CD14-positive monocyte (primary cell): ENCODE measurements at regions not wholly inside any gene's neighbourhood (a gene's known extent, or its start where the extent isn't known, plus 50 kb on each side); places are given as distances from the start of the nearest gene placed in this dataset.

Experiments used
- DNase-seq, 3 donors: peaks; one replicate each; pipeline ENCODE4 v3.0.0-alpha.2; 2011 to 2022
- H2AFZ ChIP-seq: 2 replicates; pipeline ENCODE4 v1.6.0; 2012; ENCODE audit warnings: mild to moderate bottlenecking, low read depth, low read length, inconsistent platforms; ENCODE audit not compliant: insufficient read depth, poor library complexity, severe bottlenecking
- H3K27ac ChIP-seq, 2 donors: 1 replicate in 1 of 2; 2 replicates in 1 of 2; pipeline ENCODE4 v1.5.1; 2012 to 2013; ENCODE audit warnings: low read length in 2 of 2, control low read depth in 1 of 2, inconsistent platforms in 1 of 2, low read depth in 1 of 2, mild to moderate bottlenecking in 1 of 2
- H3K27me3 ChIP-seq, 2 donors: one replicate each; pipeline versions ENCODE4 v1.6.0 to v1.6.1; 2011 to 2013; ENCODE audit warnings: low read length in 2 of 2; ENCODE audit not compliant: control insufficient read depth in 2 of 2, insufficient read depth in 2 of 2
- H3K36me3 ChIP-seq, 2 donors: replicated peaks in 1 of 2; 1 replicate in 1 of 2; 2 replicates in 1 of 2; pipeline versions ENCODE4 v1.5.1 to v1.6.1; 2012 to 2013; ENCODE audit warnings: low read length in 2 of 2, control low read depth in 1 of 2, inconsistent platforms in 1 of 2, mild to moderate bottlenecking in 1 of 2; ENCODE audit not compliant: insufficient read depth in 2 of 2, control insufficient read depth in 1 of 2
- H3K4me1 ChIP-seq, 2 donors: 1 replicate in 1 of 2; 2 replicates in 1 of 2; pipeline versions ENCODE4 v1.5.1 to v1.6.1; 2012 to 2013; ENCODE audit warnings: low read length in 2 of 2, control low read depth in 1 of 2, inconsistent platforms in 1 of 2, mild to moderate bottlenecking in 1 of 2, moderate library complexity in 1 of 2; ENCODE audit not compliant: insufficient read depth in 2 of 2, control insufficient read depth in 1 of 2
- H3K4me2 ChIP-seq: replicated peaks from 2 replicates; pipeline ENCODE3; 2012; ENCODE audit warnings: low read length, moderate library complexity, mild to moderate bottlenecking; ENCODE audit not compliant: poor library complexity, severe bottlenecking; ENCODE audit errors: extremely low read depth
- H3K4me3 ChIP-seq, 3 experiments: fragments of 200-600 bp in 1 of 3; sonication (generic) in 1 of 3; replicated peaks in 1 of 3; 1 replicate in 2 of 3; 2 replicates in 1 of 3; pipeline ENCODE4 v1.5.1; 2011 to 2013; ENCODE audit warnings: low read length in 3 of 3, mild to moderate bottlenecking in 3 of 3, control low read depth in 2 of 3, low read depth in 2 of 3, inconsistent platforms in 1 of 3, moderate library complexity in 1 of 3
- H3K79me2 ChIP-seq: 2 replicates; pipeline ENCODE4 v1.6.0; 2012; ENCODE audit warnings: mild to moderate bottlenecking, control low read depth, inconsistent platforms, low read length, moderate library complexity; ENCODE audit not compliant: insufficient read depth
- H3K9ac ChIP-seq: 2 replicates; pipeline ENCODE4 v1.6.0; 2017; ENCODE audit warnings: low read length, mild to moderate bottlenecking; ENCODE audit not compliant: insufficient read depth, poor library complexity, severe bottlenecking
- H3K9me3 ChIP-seq, 2 donors: replicated peaks in 1 of 2; 1 replicate in 1 of 2; 2 replicates in 1 of 2; pipeline versions ENCODE4 v1.5.1 to v1.6.1; 2012 to 2013; ENCODE audit warnings: low read length in 2 of 2, control low read depth in 1 of 2; ENCODE audit not compliant: control insufficient read depth in 1 of 2, insufficient read depth in 1 of 2
- H4K20me1 ChIP-seq: 2 replicates; pipeline ENCODE4 v1.6.0; 2012; ENCODE audit warnings: mild to moderate bottlenecking, low read length, control low read depth, moderate library complexity; ENCODE audit not compliant: insufficient read depth
- H3K27ac Mint-ChIP-seq, 7 donors: one replicate each; pipeline ENCODE4 v1.8.0; 2020; ENCODE audit warnings: mild to moderate bottlenecking in 7 of 7, mixed read lengths in 7 of 7, moderate library complexity in 6 of 7, inconsistent platforms in 2 of 7
- H3K27me3 Mint-ChIP-seq, 3 donors: one replicate each; pipeline ENCODE4 v1.8.0; 2021 to 2022; ENCODE audit warnings: low read depth in 3 of 3, mild to moderate bottlenecking in 3 of 3, mixed read lengths in 3 of 3, moderate library complexity in 3 of 3, inconsistent platforms in 1 of 3
- H3K36me3 Mint-ChIP-seq, 2 donors: one replicate each; pipeline ENCODE4 v1.8.0; 2020; ENCODE audit warnings: mixed read lengths in 2 of 2, inconsistent platforms in 1 of 2, mild to moderate bottlenecking in 1 of 2
- H3K4me1 Mint-ChIP-seq: one replicate; pipeline ENCODE4 v1.8.0; 2020; ENCODE audit warnings: mild to moderate bottlenecking, mixed read lengths
- H3K4me3 Mint-ChIP-seq, 2 donors: one replicate each; pipeline ENCODE4 v1.8.0; 2020; ENCODE audit warnings: mild to moderate bottlenecking in 2 of 2, mixed read lengths in 2 of 2, moderate library complexity in 1 of 2
- H3K9me3 Mint-ChIP-seq, 7 donors: one replicate each; pipeline ENCODE4 v1.8.0; 2020 to 2022; ENCODE audit warnings: mixed read lengths in 7 of 7, mild to moderate bottlenecking in 6 of 7, moderate library complexity in 6 of 7, inconsistent platforms in 2 of 7
- CTCF ChIP-seq: fragments of 200-600 bp; IDR thresholded peaks from one replicate; pipeline ENCODE4 v1.8.0; 2022; ENCODE audit warnings: antibody characterized with exemption, mild to moderate bottlenecking
- WGBS: methylation state at CpG from one replicate; pipeline ENCODE4 v1.1.5; 2013; ENCODE audit warnings: missing lambda C conversion rate; ENCODE audit not compliant: insufficient coverage; 5-methylcytosine and 5-hydroxymethylcytosine counted together
- intact Hi-C, 2 donors: fragments of 100-400 bp; cut with micrococcal nuclease; formaldehyde crosslinking; loops; one replicate each; pipeline versions ENCODE4 v1.15.0 to v1.15.1; 2023

GRCh38 chr3:86731501-86731901, 259.4 kb downstream of the VGLL3 start:
- H3K9me3 ChIP-seq: peaks cover 7 to 23% of the 10 kb centered on the region in 2 donors
- no peak overlapping the region for H3K27ac Mint-ChIP-seq
- 91% methylated on average over 21 of the region's 21 CpGs for WGBS
- no peak overlapping the region for H3K27ac ChIP-seq
- TF ChIP-seq CTCF: no peak
- peaks cover 5 to 14% (median 10%) of the 10 kb centered on the region in 7 donors for H3K9me3 Mint-ChIP-seq
- no peaks in the 10 kb centered on the region for H3K27me3 ChIP-seq
- no peak overlapping the region for H3K4me3 Mint-ChIP-seq
- H3K9ac ChIP-seq: no peak overlapping the region
- peaks cover 0 to 2% (median 0%) of the 10 kb centered on the region in 3 donors for H3K27me3 Mint-ChIP-seq
- no peaks in the 10 kb centered on the region for H3K79me2 ChIP-seq
- H2AFZ ChIP-seq: no peak overlapping the region
- H3K4me1 ChIP-seq: no peaks in the 10 kb centered on the region
- intact Hi-C loops: no loop called here
- no peaks in the 10 kb centered on the region for H4K20me1 ChIP-seq
- H3K4me2 ChIP-seq: no peak overlapping the region
- DNase-seq: no peak
- no peaks in the 10 kb centered on the region for H3K36me3 Mint-ChIP-seq
- no peaks in the 10 kb centered on the region for H3K36me3 ChIP-seq
- H3K4me1 Mint-ChIP-seq: no peaks in the 10 kb centered on the region
- H3K4me3 ChIP-seq: no peak overlapping the region

GRCh38 chr3:86723433-86723832, 267.5 kb downstream of the VGLL3 start:
- no peak overlapping the region for H3K4me3 ChIP-seq
- H3K9ac ChIP-seq: no peak overlapping the region
- no peaks in the 10 kb centered on the region for H3K27me3 ChIP-seq
- Mint-ChIP-seq H3K4me3 (no peak overlapping the region), H3K36me3 (no peaks in the 10 kb centered on the region), H3K27ac (no peak overlapping the region), H3K4me1 (no peaks in the 10 kb centered on the region), H3K27me3 (peaks cover 0 to 2% (median 0%) of the 10 kb centered on the region in 3 donors), H3K9me3 (peaks cover 0 to 11% (median 5%) of the 10 kb centered on the region in 7 donors)
- intact Hi-C loops: no loop called here
- no peak overlapping the region for H2AFZ ChIP-seq
- no peaks in the 10 kb centered on the region for H3K36me3 ChIP-seq
- no peaks in the 10 kb centered on the region for H4K20me1 ChIP-seq
- no peak for DNase-seq
- H3K9me3 ChIP-seq: no peaks in the 10 kb centered on the region
- no peaks in the 10 kb centered on the region for H3K79me2 ChIP-seq
- TF ChIP-seq CTCF: no peak
- H3K4me2 ChIP-seq: no peak overlapping the region
- no peak overlapping the region for H3K27ac ChIP-seq
- no peaks in the 10 kb centered on the region for H3K4me1 ChIP-seq
